HG02623 (cell line): ENCODE measurements at regions not wholly inside any gene's neighbourhood (a gene's known extent, or its start where the extent isn't known, plus 50 kb on each side); places are given as distances from the start of the nearest gene placed in this dataset.
"Not testable (repeated sequence)": the region's sequence is repeated elsewhere in the genome, so short reads cannot be mapped to it uniquely, and the experiment has no call there.

Source experiments
- ATAC-seq: cut with Tn5 transposase; IDR thresholded peaks from one replicate; pipeline ENCODE4 v1.9.1; 2021; ENCODE audit warnings: moderate library complexity; ENCODE audit not compliant: unreplicated experiment

- ATAC-seq, result peak; percentile 77
Measured at GRCh38 chr17:47066841-47067682, 88.0 kb upstream of the RPRML start.

DNA sequence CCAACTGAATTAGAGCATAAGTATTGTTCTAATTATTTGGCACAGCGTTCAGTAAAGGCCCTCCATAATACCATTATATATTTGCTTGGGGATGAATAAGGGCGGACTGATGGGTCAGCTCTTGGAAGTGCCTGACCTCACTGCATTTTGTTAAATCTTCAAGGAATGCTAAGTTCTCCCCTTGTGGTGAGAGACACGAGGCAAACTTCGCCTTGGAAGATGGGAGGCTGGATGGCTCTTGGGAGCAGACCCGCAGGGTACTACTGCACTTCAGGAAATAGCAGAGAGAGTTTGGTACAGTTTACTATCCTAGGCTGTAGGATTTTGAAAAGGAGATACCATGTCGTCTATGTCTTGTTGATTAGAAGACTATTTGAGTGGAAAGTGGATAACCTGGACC, 87.0 kb upstream of the RPRML start:
- ATAC-seq, result no peak

- ATAC-seq, result no peak
Measured at GRCh38 chr17:47064684-47065083, 85.6 kb upstream of the RPRML start.

DNA sequence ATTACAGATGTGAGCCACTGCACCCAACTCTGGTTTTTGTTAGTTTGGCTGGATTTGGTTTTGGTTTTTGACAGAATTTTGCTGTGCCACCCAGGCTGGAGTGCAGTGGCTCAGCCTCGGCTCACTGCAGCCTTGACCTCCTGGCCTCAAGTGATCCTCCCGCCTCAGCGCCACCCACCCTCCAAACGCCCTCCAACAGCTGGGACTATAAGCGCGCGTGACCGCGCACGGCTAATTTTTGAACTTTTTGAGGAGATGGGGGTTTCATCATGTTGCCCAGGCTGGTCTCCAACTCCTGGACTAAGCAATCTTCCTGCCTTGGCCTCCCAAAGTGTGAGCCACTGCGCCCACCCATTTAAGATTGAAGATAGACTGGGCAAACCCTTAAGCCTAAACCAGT, 84.4 kb upstream of the RPRML start:
- no peak for ATAC-seq

DNA sequence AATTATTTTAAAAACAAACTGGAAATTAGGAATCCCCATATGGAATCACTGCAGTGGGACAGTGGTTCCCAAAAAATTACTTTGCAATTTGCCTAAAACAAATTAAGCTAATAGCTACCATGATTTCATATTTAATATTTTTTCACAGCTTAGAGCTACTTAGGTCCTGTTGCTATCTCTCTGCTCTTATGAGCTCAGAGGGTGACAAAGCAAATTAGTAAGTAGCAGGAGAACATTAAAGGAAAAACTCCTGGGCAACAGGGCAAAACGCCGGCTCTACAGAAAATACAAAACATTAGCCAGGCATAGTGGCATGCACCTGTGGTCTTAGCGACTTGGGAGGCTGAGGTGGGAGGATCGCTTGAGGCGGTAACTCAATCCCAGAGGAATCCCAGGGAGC, 83.8 kb upstream of the RPRML start:
- not testable (repeated sequence) for ATAC-seq

DNA sequence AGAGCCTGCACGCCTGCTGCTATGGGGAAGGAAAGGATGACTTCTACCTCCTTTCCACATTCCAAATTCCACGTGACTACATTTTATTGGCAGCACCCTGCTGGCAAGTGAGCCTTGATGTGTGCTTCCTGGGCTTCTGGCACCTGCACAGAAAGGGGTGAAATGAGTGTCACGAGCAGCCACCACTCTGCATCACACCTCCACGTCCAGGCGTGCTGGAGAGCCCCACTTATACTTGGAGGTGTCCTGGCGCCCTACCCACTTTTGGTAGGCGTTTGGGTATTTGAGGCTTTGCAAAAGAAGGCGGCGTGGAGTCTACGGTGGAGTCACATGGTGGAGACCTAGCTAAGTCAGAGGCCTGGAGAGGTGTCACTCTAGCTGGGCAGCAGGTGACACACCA, 81.0 kb upstream of the RPRML start:
- not testable (repeated sequence) for ATAC-seq

DNA sequence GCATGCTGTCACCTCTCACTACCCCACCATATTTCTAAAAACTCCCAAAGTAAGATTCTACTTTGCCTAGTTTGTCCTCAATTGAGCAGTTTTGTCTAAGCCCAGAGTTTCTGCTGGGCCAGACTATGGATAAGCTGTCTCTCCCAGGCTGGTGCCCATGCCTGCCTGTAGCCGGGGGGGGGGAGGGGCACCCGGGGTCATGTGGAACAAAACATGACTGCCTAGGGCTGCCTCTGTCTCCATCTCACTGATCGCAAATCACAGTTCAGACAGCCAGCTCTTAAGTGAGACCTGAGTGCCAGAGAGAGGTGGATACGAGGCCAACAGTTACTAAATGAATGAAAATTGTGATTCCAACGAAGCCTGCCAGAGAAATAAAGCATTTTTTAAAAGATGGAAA, 78.8 kb upstream of the RPRML start:
- no peak for ATAC-seq

- not testable (repeated sequence) for ATAC-seq
Measured at GRCh38 chr17:47057279-47057678, 78.2 kb upstream of the RPRML start.

GRCh38 chr17:47056687-47057086, 77.6 kb upstream of the RPRML start:
- not testable (repeated sequence) for ATAC-seq
